ENCODE measurements at regions not wholly inside any gene's neighbourhood (a gene's known extent, or its start where the extent isn't known, plus 50 kb on each side); places are given as distances from the start of the nearest gene placed in this dataset.

DNA sequence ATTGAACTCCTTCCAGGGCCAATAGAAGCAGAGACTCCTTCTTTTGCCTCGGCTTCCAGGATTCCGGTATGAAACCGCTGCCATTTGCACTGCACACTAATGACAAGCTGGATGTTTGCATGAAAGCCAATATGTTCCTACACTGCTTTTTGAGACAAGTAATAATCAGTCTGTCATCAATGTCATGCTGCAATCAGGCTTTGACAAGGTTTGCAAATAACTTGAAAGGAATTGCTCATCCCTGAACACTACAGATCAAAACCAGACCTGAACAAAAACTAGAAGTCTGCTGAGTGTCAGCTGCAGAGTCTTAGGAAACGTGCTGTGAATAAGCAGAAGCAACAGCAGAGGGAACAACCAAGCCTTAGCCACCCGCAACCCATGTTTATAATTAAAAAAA, 720.7 kb upstream of the CXADR start:
- TF ChIP-seq, protein P1, sequence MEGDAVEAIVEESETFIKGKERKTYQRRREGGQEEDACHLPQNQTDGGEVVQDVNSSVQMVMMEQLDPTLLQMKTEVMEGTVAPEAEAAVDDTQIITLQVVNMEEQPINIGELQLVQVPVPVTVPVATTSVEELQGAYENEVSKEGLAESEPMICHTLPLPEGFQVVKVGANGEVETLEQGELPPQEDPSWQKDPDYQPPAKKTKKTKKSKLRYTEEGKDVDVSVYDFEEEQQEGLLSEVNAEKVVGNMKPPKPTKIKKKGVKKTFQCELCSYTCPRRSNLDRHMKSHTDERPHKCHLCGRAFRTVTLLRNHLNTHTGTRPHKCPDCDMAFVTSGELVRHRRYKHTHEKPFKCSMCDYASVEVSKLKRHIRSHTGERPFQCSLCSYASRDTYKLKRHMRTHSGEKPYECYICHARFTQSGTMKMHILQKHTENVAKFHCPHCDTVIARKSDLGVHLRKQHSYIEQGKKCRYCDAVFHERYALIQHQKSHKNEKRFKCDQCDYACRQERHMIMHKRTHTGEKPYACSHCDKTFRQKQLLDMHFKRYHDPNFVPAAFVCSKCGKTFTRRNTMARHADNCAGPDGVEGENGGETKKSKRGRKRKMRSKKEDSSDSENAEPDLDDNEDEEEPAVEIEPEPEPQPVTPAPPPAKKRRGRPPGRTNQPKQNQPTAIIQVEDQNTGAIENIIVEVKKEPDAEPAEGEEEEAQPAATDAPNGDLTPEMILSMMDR (IDR thresholded peaks at IDR 0.05; ENCODE audit: insufficient read depth in 1 of 2, low read depth in 1 of 2, low read length in 1 of 2, severe bottlenecking in 1 of 2, unreplicated experiment in 1 of 2) = no peak
- Mint-ChIP-seq H3K36me3 (ENCODE audit: insufficient read depth, unreplicated experiment) (no peaks in the 10 kb centered on the region), H3K27ac (ENCODE audit: unreplicated experiment) (no peak overlapping the region), H3K4me1 (ENCODE audit: low read depth, unreplicated experiment) (no peaks in the 10 kb centered on the region), H3K27me3 (ENCODE audit: insufficient read depth, unreplicated experiment) (no peaks in the 10 kb centered on the region), H3K4me3 (ENCODE audit: unreplicated experiment) (no peak overlapping the region), H3K9me3 (ENCODE audit: unreplicated experiment) (no peaks in the 10 kb centered on the region)
- no peak for DNase-seq
- ChIA-PET CTCF (no interaction called here), POLR2A (no interaction called here)
- no TSS peak for BruUV-seq (replicated peaks)
- H3K27me3 ChIP-seq (replicated peaks; ENCODE audit: control insufficient read depth, insufficient read depth, low read length) = no peaks in the 10 kb centered on the region
- no peak overlapping the region for H3K4me3 ChIP-seq (ENCODE audit: low read depth, low read length)
- no peaks in the 10 kb centered on the region for H3K4me1 ChIP-seq
- no peaks in the 10 kb centered on the region for H3K9me3 ChIP-seq
- no peaks in the 10 kb centered on the region for H3K36me3 ChIP-seq (ENCODE audit: control insufficient read depth, insufficient read depth, low read length)
- intact Hi-C loops (cut with micrococcal nuclease; ENCODE audit: unreplicated experiment) = no loop called here

DNA sequence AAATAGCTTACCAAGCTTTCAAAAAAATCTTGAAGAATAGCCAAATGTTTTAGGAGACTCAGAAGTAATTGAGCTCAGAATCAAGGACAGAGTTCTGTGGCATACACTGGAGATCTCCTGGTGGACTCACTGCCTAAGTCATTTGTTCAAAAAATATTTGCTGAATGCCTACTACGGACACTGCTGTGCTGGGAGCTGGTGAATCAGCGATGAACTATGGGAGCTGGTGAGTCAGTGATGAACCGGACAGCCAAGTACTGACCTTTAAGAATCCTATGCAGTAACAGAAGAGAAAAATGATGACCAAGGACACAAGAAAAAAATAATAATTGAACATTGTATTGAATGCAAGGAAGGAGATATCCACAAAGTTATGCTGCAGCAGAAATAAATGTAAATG, 717.9 kb upstream of the CXADR start:
- Histone ChIP-seq H3K9me3 (no peaks in the 10 kb centered on the region), H3K4me1 (no peaks in the 10 kb centered on the region), H3K36me3 (ENCODE audit: control insufficient read depth, insufficient read depth, low read length) (no peaks in the 10 kb centered on the region), H3K4me3 (ENCODE audit: low read depth, low read length) (no peak overlapping the region), H3K27me3 (replicated peaks; ENCODE audit: control insufficient read depth, insufficient read depth, low read length) (no peaks in the 10 kb centered on the region)
- no TSS peak for BruUV-seq (replicated peaks)
- Mint-ChIP-seq H3K27ac (ENCODE audit: unreplicated experiment) (no peak overlapping the region), H3K36me3 (ENCODE audit: insufficient read depth, unreplicated experiment) (no peaks in the 10 kb centered on the region), H3K4me3 (ENCODE audit: unreplicated experiment) (no peak overlapping the region), H3K27me3 (ENCODE audit: insufficient read depth, unreplicated experiment) (no peaks in the 10 kb centered on the region), H3K9me3 (ENCODE audit: unreplicated experiment) (no peaks in the 10 kb centered on the region), H3K4me1 (ENCODE audit: low read depth, unreplicated experiment) (no peaks in the 10 kb centered on the region)
- CTCF ChIA-PET = no interaction called here
- POLR2A ChIA-PET = no interaction called here
- DNase-seq = no peak
- TF ChIP-seq, protein P1 (IDR thresholded peaks at IDR 0.05; ENCODE audit: insufficient read depth in 1 of 2, low read depth in 1 of 2, low read length in 1 of 2, severe bottlenecking in 1 of 2, unreplicated experiment in 1 of 2) = no peak
- intact Hi-C loops (cut with micrococcal nuclease; ENCODE audit: unreplicated experiment) = no loop called here

DNA sequence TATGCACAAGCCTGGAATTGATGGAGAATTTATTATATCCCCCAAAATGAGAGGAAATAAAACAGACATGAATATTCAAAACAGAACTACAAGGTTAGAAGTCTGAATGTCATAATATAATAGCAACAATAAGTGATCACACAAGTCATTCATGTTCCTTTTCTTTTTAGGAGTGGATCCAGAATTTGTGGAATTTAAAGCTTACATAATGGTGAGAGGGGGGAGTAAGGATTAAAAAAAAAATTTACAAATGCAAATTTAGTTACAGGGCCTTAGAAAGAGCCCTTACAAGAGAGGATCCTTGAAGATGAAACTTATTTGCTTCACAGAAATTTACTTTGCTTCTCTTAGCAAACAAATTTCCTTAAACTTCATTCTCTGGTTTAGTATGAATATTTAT, 716.1 kb upstream of the CXADR start:
- H3K4me3 ChIP-seq (ENCODE audit: low read depth, low read length) = no peak overlapping the region
- H3K9me3 ChIP-seq = no peaks in the 10 kb centered on the region
- H3K4me3 Mint-ChIP-seq (ENCODE audit: unreplicated experiment) = no peak overlapping the region
- no TSS peak for BruUV-seq (replicated peaks)
- H3K27me3 Mint-ChIP-seq (ENCODE audit: insufficient read depth, unreplicated experiment) = peaks cover 2% of the 10 kb centered on the region
- no peaks in the 10 kb centered on the region for H3K36me3 Mint-ChIP-seq (ENCODE audit: insufficient read depth, unreplicated experiment)
- intact Hi-C loops (cut with micrococcal nuclease; ENCODE audit: unreplicated experiment) = no loop called here
- no peak overlapping the region for H3K27ac Mint-ChIP-seq (ENCODE audit: unreplicated experiment)
- H3K9me3 Mint-ChIP-seq (ENCODE audit: unreplicated experiment) = no peaks in the 10 kb centered on the region
- H3K27me3 ChIP-seq (replicated peaks; ENCODE audit: control insufficient read depth, insufficient read depth, low read length) = no peaks in the 10 kb centered on the region
- DNase-seq = no peak
- ChIA-PET POLR2A (no interaction called here), CTCF (no interaction called here)
- no peaks in the 10 kb centered on the region for H3K4me1 Mint-ChIP-seq (ENCODE audit: low read depth, unreplicated experiment)
- H3K36me3 ChIP-seq (ENCODE audit: control insufficient read depth, insufficient read depth, low read length) = no peaks in the 10 kb centered on the region
- H3K4me1 ChIP-seq = no peaks in the 10 kb centered on the region
- TF ChIP-seq, protein P1 (IDR thresholded peaks at IDR 0.05; ENCODE audit: insufficient read depth in 1 of 2, low read depth in 1 of 2, low read length in 1 of 2, severe bottlenecking in 1 of 2, unreplicated experiment in 1 of 2) = no peak
